OCI-LY3 (cell line): ENCODE measurements at regions not wholly inside any gene's neighbourhood (a gene's known extent, or its start where the extent isn't known, plus 50 kb on each side); places are given as distances from the start of the nearest gene placed in this dataset.

Experiments used
- H2AFZ ChIP-seq: fragments of 200-600, 300-600 bp; shearing (Covaris generic); 2 replicates; pipeline ENCODE4 v1.6.0; 2014; ENCODE audit warnings: antibody characterized with exemption, low read depth, low read length
- H3K27ac ChIP-seq: fragments of 200-600, 300-600 bp; sonication (generic); 2 replicates; pipeline ENCODE4 v1.5.1; 2014; ENCODE audit warnings: mild to moderate bottlenecking, low read length, moderate library complexity, mixed read lengths
- H3K27me3 ChIP-seq: fragments of 200-600, 300-600 bp; sonication (generic); 2 replicates; pipeline ENCODE4 v1.6.1; 2014; ENCODE audit warnings: low read depth, low read length, mixed read lengths
- H3K36me3 ChIP-seq: fragments of 200-600, 300-600 bp; sonication (generic); replicated peaks from 2 replicates; pipeline ENCODE3; 2014; ENCODE audit warnings: low read depth, low read length, mixed read lengths
- H3K4me1 ChIP-seq: fragments of 300-600, 200-600 bp; sonication (generic); 2 replicates; pipeline ENCODE4 v1.6.1; 2014; ENCODE audit warnings: low read length, mixed read lengths
- H3K4me2 ChIP-seq: fragments of 200-600, 300-600 bp; sonication (generic); 2 replicates; pipeline ENCODE4 v1.6.1; 2014; ENCODE audit warnings: low read length, mixed read lengths
- H3K4me3 ChIP-seq: fragments of 300-600, 200-600 bp; sonication (generic); 2 replicates; pipeline ENCODE4 v1.5.1; 2014; ENCODE audit warnings: antibody characterized with exemption, mild to moderate bottlenecking, low read length, moderate library complexity
- H3K79me2 ChIP-seq: fragments of 300-600, 200-600 bp; shearing (Covaris generic); 2 replicates; pipeline ENCODE4 v1.6.1; 2014; ENCODE audit warnings: mild to moderate bottlenecking, low read length, mixed read lengths
- H3K9ac ChIP-seq: fragments of 300-600, 200-600 bp; shearing (Covaris generic); 2 replicates; pipeline ENCODE4 v1.6.0; 2014; ENCODE audit warnings: mild to moderate bottlenecking, low read length, moderate library complexity
- H3K9me3 ChIP-seq: fragments of 200-600, 300-600 bp; shearing (Covaris generic); 2 replicates; pipeline ENCODE4 v1.6.1; 2014; ENCODE audit warnings: low read length, mixed read lengths; ENCODE audit not compliant: insufficient read depth
- H4K20me1 ChIP-seq: fragments of 200-600, 300-600 bp; sonication (generic); 2 replicates; pipeline ENCODE4 v1.6.1; 2016; ENCODE audit warnings: low read length, mixed read lengths; ENCODE audit not compliant: insufficient read depth
- CTCF ChIP-seq: fragments of 200-600, 300-600 bp; sonication (generic); IDR thresholded peaks from 2 replicates; pipeline ENCODE4 v1.5.1; 2014; ENCODE audit warnings: antibody characterized with exemption, low read length, low read depth
- EZH2phosphoT487 ChIP-seq: fragments of 200-600 bp; shearing (Covaris generic); IDR thresholded peaks from 2 replicates; pipeline ENCODE4 v1.6.1; 2018; ENCODE audit warnings: antibody characterized with exemption, mixed run types, low read depth

- no peak overlapping the region for H3K4me2 ChIP-seq
- H3K79me2 ChIP-seq = no peaks in the 10 kb centered on the region
- no peak overlapping the region for H3K9ac ChIP-seq
- no peak for TF ChIP-seq EZH2phosphoT487
- no peak for TF ChIP-seq CTCF
- no peaks in the 10 kb centered on the region for H3K4me1 ChIP-seq
- H3K36me3 ChIP-seq = no peaks in the 10 kb centered on the region
- no peak overlapping the region for H2AFZ ChIP-seq
- H3K4me3 ChIP-seq = no peak overlapping the region
- no peak overlapping the region for H3K27ac ChIP-seq
- H3K9me3 ChIP-seq = no peaks in the 10 kb centered on the region
- H3K27me3 ChIP-seq = no peaks in the 10 kb centered on the region
- no peaks in the 10 kb centered on the region for H4K20me1 ChIP-seq
Measured at GRCh38 chr21:20086508-20086907, 911.7 kb upstream of the NCAM2 start.

- H3K4me2 ChIP-seq = no peak overlapping the region
- H3K9me3 ChIP-seq = no peaks in the 10 kb centered on the region
- no peaks in the 10 kb centered on the region for H3K27me3 ChIP-seq
- H3K9ac ChIP-seq = no peak overlapping the region
- no peaks in the 10 kb centered on the region for H3K4me1 ChIP-seq
- H2AFZ ChIP-seq = no peak overlapping the region
- no peak overlapping the region for H3K27ac ChIP-seq
- no peaks in the 10 kb centered on the region for H4K20me1 ChIP-seq
- no peak overlapping the region for H3K4me3 ChIP-seq
- no peaks in the 10 kb centered on the region for H3K36me3 ChIP-seq
- TF ChIP-seq CTCF (no peak), EZH2phosphoT487 (no peak)
- no peaks in the 10 kb centered on the region for H3K79me2 ChIP-seq
Measured at GRCh38 chr21:20106368-20106767, 891.8 kb upstream of the NCAM2 start.

- TF ChIP-seq EZH2phosphoT487 (no peak), CTCF (no peak)
- no peaks in the 10 kb centered on the region for H3K27me3 ChIP-seq
- H3K4me3 ChIP-seq = no peak overlapping the region
- H2AFZ ChIP-seq = no peak overlapping the region
- H3K9ac ChIP-seq = no peak overlapping the region
- no peaks in the 10 kb centered on the region for H3K4me1 ChIP-seq
- H3K4me2 ChIP-seq = no peak overlapping the region
- H3K36me3 ChIP-seq = no peaks in the 10 kb centered on the region
- no peaks in the 10 kb centered on the region for H4K20me1 ChIP-seq
- no peaks in the 10 kb centered on the region for H3K79me2 ChIP-seq
- H3K27ac ChIP-seq = no peak overlapping the region
- H3K9me3 ChIP-seq = no peaks in the 10 kb centered on the region
Measured at GRCh38 chr21:20108016-20108415, 890.2 kb upstream of the NCAM2 start.

GRCh38 chr21:20108976-20109540 lies 889.2 kb upstream of the NCAM2 start:
- Histone ChIP-seq H4K20me1 (no peaks in the 10 kb centered on the region), H2AFZ (no peak overlapping the region), H3K9ac (no peak overlapping the region), H3K36me3 (no peaks in the 10 kb centered on the region), H3K4me1 (no peaks in the 10 kb centered on the region), H3K9me3 (no peaks in the 10 kb centered on the region), H3K27ac (no peak overlapping the region), H3K4me2 (no peak overlapping the region), H3K79me2 (no peaks in the 10 kb centered on the region), H3K4me3 (no peak overlapping the region), H3K27me3 (no peaks in the 10 kb centered on the region)
- no peak for TF ChIP-seq CTCF
- TF ChIP-seq EZH2phosphoT487 = no peak
